Effector memory CD4-positive, alpha-beta T cell (primary cell): ENCODE measurements at regions not wholly inside any gene's neighbourhood (a gene's known extent, or its start where the extent isn't known, plus 50 kb on each side); places are given as distances from the start of the nearest gene placed in this dataset.
"Not testable (repeated sequence)": the region's sequence is repeated elsewhere in the genome, so short reads cannot be mapped to it uniquely, and the experiment has no call there.

Experiments
- DNase-seq, 3 donors: peaks; one replicate each; pipeline ENCODE4 v3.0.0-alpha.2; 2020
- H3K27ac ChIP-seq: 2 replicates; pipeline ENCODE4 v1.7.0; 2013; ENCODE audit warnings: mild to moderate bottlenecking, low read length, moderate library complexity; ENCODE audit not compliant: insufficient read depth, poor library complexity, severe bottlenecking
- H3K27me3 ChIP-seq: replicated peaks from 2 replicates; pipeline ENCODE4 v1.7.0; 2013; ENCODE audit warnings: mild to moderate bottlenecking, low read length; ENCODE audit not compliant: insufficient read depth, control insufficient read depth, poor library complexity, severe bottlenecking
- H3K36me3 ChIP-seq: 2 replicates; pipeline ENCODE4 v1.7.0; 2013; ENCODE audit warnings: mild to moderate bottlenecking, low read length, moderate library complexity; ENCODE audit not compliant: control insufficient read depth, insufficient read depth
- H3K4me1 ChIP-seq: 2 replicates; pipeline ENCODE4 v1.7.0; 2013; ENCODE audit warnings: low read length, mild to moderate bottlenecking; ENCODE audit not compliant: control insufficient read depth, insufficient read depth, poor library complexity, severe bottlenecking
- H3K4me3 ChIP-seq: 2 replicates; pipeline ENCODE4 v1.7.0; 2013; ENCODE audit warnings: low read length, low read depth, mild to moderate bottlenecking; ENCODE audit not compliant: insufficient read depth, poor library complexity, severe bottlenecking
- H3K9me3 ChIP-seq: 2 replicates; pipeline ENCODE4 v1.7.0; 2013; ENCODE audit warnings: mild to moderate bottlenecking, low read length, moderate library complexity; ENCODE audit not compliant: control insufficient read depth

GRCh38 chr17:34478244-34478643 is 101.1 kb upstream of the TMEM132E start:
- Histone ChIP-seq H3K4me3 (no peak overlapping the region), H3K27me3 (no peaks in the 10 kb centered on the region), H3K9me3 (no peaks in the 10 kb centered on the region), H3K27ac (no peak overlapping the region), H3K4me1 (no peaks in the 10 kb centered on the region), H3K36me3 (no peaks in the 10 kb centered on the region)
- no peak for DNase-seq

GRCh38 chr17:34475296-34475695 is 104.1 kb upstream of the TMEM132E start:
- Histone ChIP-seq H3K36me3 (no peaks in the 10 kb centered on the region), H3K27me3 (no peaks in the 10 kb centered on the region), H3K4me3 (no peak overlapping the region), H3K9me3 (no peaks in the 10 kb centered on the region), H3K4me1 (no peaks in the 10 kb centered on the region), H3K27ac (no peak overlapping the region)
- no peak for DNase-seq

- DNase-seq: no peak
- no peaks in the 10 kb centered on the region for H3K27me3 ChIP-seq
- H3K36me3 ChIP-seq: no peaks in the 10 kb centered on the region
- H3K27ac ChIP-seq: no peak overlapping the region
- H3K9me3 ChIP-seq: no peaks in the 10 kb centered on the region
- H3K4me1 ChIP-seq: no peaks in the 10 kb centered on the region
- no peak overlapping the region for H3K4me3 ChIP-seq
These were observed 104.7 kb upstream of the TMEM132E start for GRCh38 chr17:34474706-34475105.

- H3K4me3 ChIP-seq: no peak overlapping the region
- H3K27me3 ChIP-seq: no peaks in the 10 kb centered on the region
- DNase-seq: no peak
- H3K4me1 ChIP-seq: no peaks in the 10 kb centered on the region
- no peak overlapping the region for H3K27ac ChIP-seq
- H3K9me3 ChIP-seq: no peaks in the 10 kb centered on the region
- H3K36me3 ChIP-seq: no peaks in the 10 kb centered on the region
These were observed 107.0 kb upstream of the TMEM132E start for GRCh38 chr17:34472363-34472762.

GRCh38 chr17:34471278-34471677 is 108.1 kb upstream of the TMEM132E start:
- not testable (repeated sequence) for H3K27ac ChIP-seq, H3K9me3 ChIP-seq, H3K4me3 ChIP-seq, H3K36me3 ChIP-seq, DNase-seq, H3K27me3 ChIP-seq, H3K4me1 ChIP-seq

GRCh38 chr17:34465789-34466188 is 102.8 kb upstream of the CCL1 start:
- H3K27ac ChIP-seq: no peak overlapping the region
- H3K27me3 ChIP-seq: no peaks in the 10 kb centered on the region
- H3K36me3 ChIP-seq: no peaks in the 10 kb centered on the region
- no peaks in the 10 kb centered on the region for H3K4me1 ChIP-seq
- no peak for DNase-seq
- H3K9me3 ChIP-seq: no peaks in the 10 kb centered on the region
- no peak overlapping the region for H3K4me3 ChIP-seq

- H3K27me3 ChIP-seq: peaks cover 4% of the 10 kb centered on the region
- no peaks in the 10 kb centered on the region for H3K4me1 ChIP-seq
- no peak for DNase-seq
- H3K4me3 ChIP-seq: no peak overlapping the region
- no peak overlapping the region for H3K27ac ChIP-seq
- no peaks in the 10 kb centered on the region for H3K9me3 ChIP-seq
- no peaks in the 10 kb centered on the region for H3K36me3 ChIP-seq
These were observed 101.8 kb upstream of the CCL1 start for GRCh38 chr17:34464812-34465211.

GRCh38 chr17:34458266-34458665 is 95.2 kb upstream of the CCL1 start:
- H3K36me3 ChIP-seq: no peaks in the 10 kb centered on the region
- no peak overlapping the region for H3K27ac ChIP-seq
- H3K4me3 ChIP-seq: no peak overlapping the region
- no peaks in the 10 kb centered on the region for H3K9me3 ChIP-seq
- no peak for DNase-seq
- peaks cover 4% of the 10 kb centered on the region for H3K27me3 ChIP-seq
- no peaks in the 10 kb centered on the region for H3K4me1 ChIP-seq

GRCh38 chr17:34456121-34456520 is 93.1 kb upstream of the CCL1 start:
- Histone ChIP-seq H3K4me1 (no peaks in the 10 kb centered on the region), H3K27ac (no peak overlapping the region), H3K4me3 (no peak overlapping the region), H3K36me3 (no peaks in the 10 kb centered on the region), H3K9me3 (no peaks in the 10 kb centered on the region), H3K27me3 (peaks cover 4% of the 10 kb centered on the region)
- DNase-seq: no peak

GRCh38 chr17:34452769-34453168 is 89.7 kb upstream of the CCL1 start:
- Histone ChIP-seq H3K36me3 (no peaks in the 10 kb centered on the region), H3K27me3 (no peaks in the 10 kb centered on the region), H3K4me3 (no peak overlapping the region), H3K9me3 (no peaks in the 10 kb centered on the region), H3K4me1 (no peaks in the 10 kb centered on the region), H3K27ac (no peak overlapping the region)
- DNase-seq: no peak

GRCh38 chr17:34451313-34451712 is 88.3 kb upstream of the CCL1 start:
- Histone ChIP-seq H3K4me3 (no peak overlapping the region), H3K36me3 (no peaks in the 10 kb centered on the region), H3K27ac (no peak overlapping the region), H3K4me1 (no peaks in the 10 kb centered on the region), H3K9me3 (no peaks in the 10 kb centered on the region), H3K27me3 (no peaks in the 10 kb centered on the region)
- no peak for DNase-seq
